Gastroesophageal sphincter (tissue), 4 donors: ENCODE measurements at regions not wholly inside any gene's neighbourhood (a gene's known extent, or its start where the extent isn't known, plus 50 kb on each side); places are given as distances from the start of the nearest gene placed in this dataset.

Experiments
- ATAC-seq: fragments of 150-250 bp; one replicate; pipeline ENCODE4 v1.9.1; 2016; ENCODE audit warnings: mild to moderate bottlenecking, moderate library complexity
- H3K27ac ChIP-seq, 4 donors: fragments of 200-600 bp; sonication (generic) in 3 of 4; 1 replicate in 3 of 4; 2 replicates in 1 of 4; pipeline ENCODE4 v1.5.1; 2016 to 2019
- H3K27me3 ChIP-seq: fragments of 200-600 bp; sonication (generic); one replicate; pipeline ENCODE4 v1.5.1; 2019
- H3K36me3 ChIP-seq, 2 donors: fragments of 200-600 bp; sonication (generic); one replicate each; pipeline ENCODE4 v1.5.1; 2019; ENCODE audit warnings: control low read depth in 1 of 2
- H3K4me1 ChIP-seq, 3 donors: fragments of 200-600 bp; sonication (generic); 1 replicate in 2 of 3; 2 replicates in 1 of 3; pipeline ENCODE4 v1.5.1; 2016 to 2019; ENCODE audit warnings: control low read depth in 2 of 3
- H3K4me3 ChIP-seq, 2 donors: fragments of 200-600 bp; sonication (generic); one replicate each; pipeline ENCODE4 v1.5.1; 2019; ENCODE audit warnings: mild to moderate bottlenecking in 1 of 2, moderate library complexity in 1 of 2
- H3K9me3 ChIP-seq, 3 donors: fragments of 200-600 bp; sonication (generic); one replicate each; pipeline ENCODE4 v1.5.1; 2017 to 2019; ENCODE audit warnings: control low read depth in 2 of 3
- CTCF ChIP-seq, 4 experiments: fragments of 200-600 bp in 2 of 4; fragments of 450-650 bp in 2 of 4; sonication (generic) in 1 of 4; IDR thresholded peaks; one replicate each; pipeline ENCODE4 v1.5.1; 2017 to 2019; ENCODE audit warnings: antibody characterized with exemption in 4 of 4, mild to moderate bottlenecking in 2 of 4, moderate library complexity in 2 of 4
- EP300 ChIP-seq: sonication (generic); formaldehyde crosslinking; IDR thresholded peaks from one replicate; pipeline ENCODE4 v1.6.1; 2017; ENCODE audit warnings: antibody characterized with exemption, mild to moderate bottlenecking
- POLR2A ChIP-seq, 2 donors: fragments of 450-650 bp; IDR thresholded peaks; one replicate each; pipeline ENCODE4 v1.6.1; 2017; ENCODE audit warnings: antibody characterized with exemption in 2 of 2, mild to moderate bottlenecking in 2 of 2, moderate library complexity in 1 of 2
- POLR2AphosphoS5 ChIP-seq: sonication (generic); formaldehyde crosslinking; IDR thresholded peaks from one replicate; pipeline ENCODE4 v1.6.1; 2017; ENCODE audit warnings: antibody characterized with exemption
- WGBS, 2 donors: methylation state at CpG; one replicate each; pipeline ENCODE4 v1.1.5; 2018; ENCODE audit warnings: low coverage in 1 of 2; 5-methylcytosine and 5-hydroxymethylcytosine counted together
- small RNA-seq, 4 donors: library from RNA; depleted of rRNA; stranded (forward); fragments of <200 nt; gene quantifications; one replicate each; pipeline ENCODE3, GENCODE V24; 2016

- Histone ChIP-seq H3K9me3 (no peaks in the 10 kb centered on the region), H3K36me3 (no peaks in the 10 kb centered on the region), H3K4me3 (no peak overlapping the region), H3K4me1 (no peaks in the 10 kb centered on the region), H3K27me3 (peaks cover 17% of the 10 kb centered on the region), H3K27ac (no peak overlapping the region)
- WGBS, 2 donors: 15 to 18% methylated on average over 4 to 5 of the region's 12 CpGs
- no peak for ATAC-seq
- TF ChIP-seq EP300 (no peak), POLR2A (IDR thresholded peaks at IDR 0.05) (no peak), POLR2AphosphoS5 (no peak), CTCF (IDR thresholded peaks at IDR 0.05) (no peak)
Observed at GRCh38 chr10:123614888-123615287, 51.3 kb upstream of the GPR26 start.

Small RNA genes lying in the stretch of these regions (small RNA-seq; reads per million reads assigned to genes)
- gene AL160290.3: 0 reads per million in 4 donors
